ENCODE measurements at regions not wholly inside any gene's neighbourhood (a gene's known extent, or its start where the extent isn't known, plus 50 kb on each side); places are given as distances from the start of the nearest gene placed in this dataset.

DNA sequence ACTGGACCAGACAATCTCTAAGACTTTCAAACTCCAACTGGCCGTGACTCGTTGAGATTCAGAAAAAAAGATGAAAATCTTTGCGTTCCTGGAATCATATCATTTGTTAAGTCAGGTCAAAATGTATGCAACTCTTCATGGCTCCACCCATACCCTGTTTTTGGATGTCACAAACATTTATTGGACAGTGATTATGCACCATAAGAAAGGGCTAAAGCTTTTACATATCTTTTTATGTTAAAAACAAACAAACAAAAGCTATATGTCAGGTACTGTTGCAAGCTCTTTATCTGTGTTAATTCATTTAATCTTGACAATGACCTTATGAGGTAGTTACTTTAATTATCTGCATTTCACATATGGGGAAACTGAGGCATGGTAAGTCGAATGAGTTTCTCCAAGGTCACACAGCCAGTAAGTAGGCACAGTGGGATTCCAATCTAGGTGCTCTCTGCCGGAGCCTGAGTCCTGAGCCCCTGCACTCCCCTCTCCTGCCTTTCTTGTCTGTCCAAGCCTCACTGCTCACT lies 145.7 kb upstream of the MYCN start:
- DNase-seq (ENCODE audit: low spot score) = no peak

DNA sequence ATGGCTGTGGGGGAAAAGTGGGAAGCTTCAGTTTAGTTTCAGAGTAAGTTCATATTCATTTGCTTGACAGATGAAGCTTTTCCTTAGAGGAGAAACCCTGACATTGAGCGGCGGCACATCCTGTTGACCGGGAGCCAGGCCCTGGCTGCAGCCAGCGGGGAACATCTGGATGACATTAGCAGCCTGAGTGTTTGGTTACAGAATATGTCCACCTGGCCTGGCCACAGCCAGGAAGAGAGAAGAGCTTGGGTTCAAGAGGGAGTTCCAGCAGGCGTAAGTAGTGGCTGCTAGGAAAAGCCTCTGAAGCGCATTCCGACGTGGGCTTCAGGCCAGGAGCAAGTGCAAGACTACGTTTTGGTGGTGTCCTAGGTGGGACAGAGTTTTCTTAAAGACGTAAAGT lies 144.9 kb upstream of the MYCN start:
- no peak for DNase-seq (ENCODE audit: low spot score)

DNA sequence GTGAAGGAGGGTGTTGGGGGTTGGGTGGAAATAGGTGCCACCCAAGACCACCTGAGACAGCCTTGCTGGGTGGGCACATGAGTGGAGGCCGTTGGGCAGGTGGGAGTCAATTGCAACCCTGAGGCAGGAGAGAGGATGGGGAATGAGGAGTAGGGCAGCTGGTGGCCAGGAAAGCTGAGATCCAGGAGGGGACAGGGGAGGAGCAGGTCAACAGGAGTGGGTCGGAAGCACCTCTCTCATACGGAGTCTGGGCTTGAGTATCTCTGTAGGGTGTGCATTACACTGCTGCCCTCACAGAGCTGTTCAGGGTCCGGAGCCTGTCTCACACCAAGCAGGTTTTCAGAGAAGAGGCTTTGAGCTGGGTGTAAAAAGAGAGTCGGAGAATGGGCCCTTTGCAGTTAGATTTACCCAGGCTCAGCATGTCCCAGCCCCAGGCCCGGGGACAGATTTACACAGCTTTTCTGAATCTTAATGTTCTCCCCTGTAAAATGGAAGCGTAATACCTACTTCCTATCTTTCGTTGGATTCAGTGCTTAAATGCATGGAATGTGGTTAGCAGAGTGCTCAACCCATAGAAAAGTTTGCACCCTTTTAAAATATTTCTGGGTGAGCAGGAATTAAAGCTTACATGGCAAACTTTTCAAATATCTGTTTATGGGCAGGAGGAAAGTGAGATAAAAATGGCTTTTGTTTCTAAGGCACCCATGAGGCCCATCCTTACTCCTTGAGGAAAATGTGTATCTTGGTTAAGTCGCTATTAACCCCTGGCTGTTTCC lies 144.0 kb upstream of the MYCN start:
- no peak for DNase-seq (ENCODE audit: low spot score)

DNA sequence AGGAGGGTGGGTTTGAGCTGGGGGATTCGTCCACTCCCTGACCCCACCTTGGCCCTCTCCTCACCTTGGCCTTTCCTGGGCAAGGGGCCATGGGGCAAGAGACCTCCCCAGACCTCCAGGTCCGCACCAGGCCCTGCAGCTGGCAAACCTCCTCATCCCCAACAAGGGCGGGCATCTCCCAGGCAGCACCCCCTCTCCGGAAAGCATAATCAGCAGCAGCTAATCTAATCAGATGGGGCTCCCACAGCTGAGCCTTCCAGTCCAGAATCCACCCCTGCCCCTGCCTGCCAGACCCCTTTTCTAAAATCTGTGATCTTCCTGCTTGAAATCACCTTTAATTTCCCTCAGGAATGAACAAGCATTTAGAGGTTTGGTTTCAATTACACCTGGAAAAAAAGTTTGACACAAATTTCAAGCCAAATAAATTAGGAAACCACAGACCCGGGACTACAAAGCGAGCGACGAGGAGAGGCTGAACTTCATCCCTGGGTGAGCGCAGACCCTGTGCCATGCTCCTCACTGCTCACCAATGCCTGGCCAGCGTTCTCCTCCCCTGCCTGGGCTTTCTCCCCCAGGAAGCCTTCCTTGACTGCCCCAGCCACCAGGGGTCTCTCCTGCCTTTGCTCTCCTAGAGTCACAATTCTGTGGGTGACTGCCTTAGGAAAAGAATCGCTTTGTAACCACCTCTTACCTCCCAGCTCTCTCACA lies 143.0 kb upstream of the MYCN start:
- DNase-seq (ENCODE audit: low spot score) = no peak

DNA sequence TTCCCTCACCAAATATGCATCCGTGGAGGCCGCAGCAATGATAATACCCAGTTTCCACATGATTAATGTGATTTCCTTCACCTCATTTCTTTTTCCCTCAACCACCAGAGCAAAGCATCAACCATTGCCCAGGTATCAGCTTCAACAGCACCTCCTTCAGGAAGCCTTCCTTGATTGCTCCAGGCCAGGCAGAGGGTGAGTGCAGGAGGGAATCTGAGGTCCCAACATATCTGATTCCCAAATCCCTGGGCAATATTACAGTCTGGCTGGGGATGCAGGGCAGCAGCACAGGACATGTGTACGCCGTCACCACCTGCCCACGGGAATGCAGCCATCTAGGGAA lies 142.4 kb upstream of the MYCN start:
- DNase-seq (ENCODE audit: low spot score) = no peak

DNA sequence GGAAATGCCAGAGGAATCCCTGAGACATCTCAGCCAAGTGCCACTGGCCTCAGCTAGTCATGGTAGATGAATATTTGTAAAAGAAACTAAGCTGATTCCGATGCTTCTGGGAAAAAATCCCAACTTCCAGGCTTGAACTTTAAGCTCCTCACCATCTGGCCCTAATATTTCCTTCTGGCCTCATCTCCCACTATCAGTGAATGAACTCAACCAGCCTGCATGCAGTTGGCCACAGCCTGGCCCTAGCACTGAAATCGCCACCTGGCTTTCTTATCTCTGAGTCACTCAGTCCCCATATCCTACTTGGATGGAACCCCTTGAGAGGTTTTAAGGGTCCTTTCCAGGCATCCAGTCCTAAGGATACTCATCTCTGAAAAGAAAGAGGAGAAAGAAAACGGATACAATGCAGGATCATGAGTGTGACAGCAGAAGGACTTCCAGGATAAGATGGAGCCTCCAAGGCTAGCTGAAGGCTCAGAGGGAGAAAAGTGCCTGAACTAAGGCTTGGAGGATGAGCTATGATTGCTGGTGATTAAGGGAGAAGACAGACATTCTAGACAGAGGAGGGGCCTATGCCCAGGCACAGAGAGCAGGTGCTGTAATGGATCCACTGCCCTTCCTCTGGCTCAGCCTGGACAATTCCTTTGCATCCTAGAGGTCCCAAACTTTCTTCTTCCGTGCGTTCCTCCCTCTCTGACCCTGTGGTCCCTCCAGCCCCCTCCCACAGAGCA lies 141.5 kb upstream of the MYCN start:
- no peak for DNase-seq (ENCODE audit: low spot score)

DNA sequence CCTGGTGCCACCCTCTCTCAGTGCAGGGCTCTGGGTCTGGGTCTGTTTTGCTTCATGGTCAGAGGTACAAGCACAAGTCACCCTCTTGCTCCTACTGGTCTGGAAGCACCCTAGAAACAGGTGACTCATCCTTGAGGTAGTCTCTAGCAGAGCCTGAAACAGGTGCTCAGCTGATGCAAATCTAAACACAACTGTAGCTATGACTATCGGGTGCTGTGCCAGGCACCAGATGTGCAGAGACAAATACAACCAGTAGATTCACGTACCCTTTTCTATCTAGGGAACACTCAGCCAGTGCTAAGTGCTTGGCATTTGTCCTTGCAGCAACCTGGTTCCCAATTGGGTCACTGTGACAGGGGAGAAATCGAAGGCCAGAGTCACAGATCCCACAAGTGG lies 140.9 kb upstream of the MYCN start:
- no peak for DNase-seq (ENCODE audit: low spot score)

DNA sequence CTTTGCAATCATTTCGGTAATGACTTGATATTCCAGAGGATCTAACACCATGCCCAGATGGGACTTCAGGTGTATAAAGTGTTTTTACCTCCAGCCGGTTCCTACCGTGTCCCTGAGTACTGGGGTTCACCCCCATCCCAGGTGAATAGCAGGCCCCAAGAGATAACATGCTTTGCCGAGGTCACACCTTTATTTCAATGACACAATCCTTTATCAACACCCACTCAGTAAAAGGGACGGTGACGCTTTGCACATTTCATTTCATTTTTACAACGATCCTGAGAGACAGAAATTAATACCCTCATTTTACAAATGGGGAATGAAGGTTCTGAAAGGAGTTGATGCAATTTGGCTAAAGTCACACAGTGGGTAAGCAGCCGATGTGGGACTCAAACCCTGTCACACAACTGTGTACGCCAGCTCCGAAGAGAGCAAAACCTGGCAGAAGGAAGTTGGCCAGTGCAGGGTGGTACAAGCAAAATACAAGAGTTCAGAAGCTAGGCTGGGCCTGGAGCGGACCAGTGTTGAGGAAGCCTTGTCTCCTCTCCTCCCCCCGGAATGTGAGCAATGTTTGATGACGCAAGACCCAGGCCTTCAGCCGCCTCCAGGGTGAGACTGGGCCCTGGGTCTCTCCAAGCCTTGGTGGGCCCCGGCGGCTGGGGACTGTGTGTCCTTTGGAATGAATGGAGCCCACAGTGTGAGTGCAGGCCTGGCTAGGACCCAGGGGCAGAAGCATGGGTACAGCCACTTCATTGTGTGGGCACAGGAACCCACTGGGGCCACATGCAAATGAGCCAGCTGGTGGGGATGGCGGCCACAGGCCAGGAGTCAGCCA lies 139.6 kb upstream of the MYCN start:
- no peak for DNase-seq (ENCODE audit: low spot score)

DNA sequence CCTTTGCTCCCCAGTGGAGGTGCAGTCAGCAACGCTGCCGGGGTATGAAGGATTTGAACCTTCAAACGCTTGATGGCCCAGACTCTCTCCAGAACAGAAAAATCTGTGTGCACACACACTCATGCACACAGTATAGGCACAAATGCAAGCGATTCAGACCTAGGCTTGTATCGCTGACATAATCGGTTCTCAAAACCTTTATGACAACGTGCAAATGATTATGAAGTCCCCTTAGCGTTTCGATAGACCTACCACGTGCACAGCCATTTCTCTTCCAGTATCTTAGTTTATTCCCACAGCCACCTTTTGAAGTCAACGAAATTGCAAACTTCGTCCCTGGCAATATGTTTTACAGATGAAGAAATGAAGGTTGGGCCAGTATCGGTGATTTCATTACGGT lies 138.9 kb upstream of the MYCN start:
- no peak for DNase-seq (ENCODE audit: low spot score)

DNA sequence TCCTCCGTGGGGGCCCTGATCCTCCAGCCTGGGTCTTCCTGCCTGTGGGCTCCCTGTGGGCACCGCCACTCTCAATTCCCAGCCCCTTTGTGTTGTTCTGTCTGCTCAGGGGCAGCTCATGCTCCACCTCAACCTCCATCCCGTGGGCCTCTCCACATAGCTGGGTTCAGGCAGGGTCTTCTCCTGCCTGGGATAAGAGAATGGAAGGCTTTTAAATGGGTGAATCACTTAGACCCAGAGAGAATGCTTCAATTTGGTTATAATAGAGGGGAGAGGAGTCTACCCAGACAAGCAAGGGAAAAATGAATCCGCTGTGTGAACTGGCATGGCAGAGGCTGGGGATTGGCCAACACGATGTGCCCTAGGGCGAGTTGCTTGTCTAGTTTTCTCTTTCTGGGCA lies 138.4 kb upstream of the MYCN start:
- no peak for DNase-seq (ENCODE audit: low spot score)

DNA sequence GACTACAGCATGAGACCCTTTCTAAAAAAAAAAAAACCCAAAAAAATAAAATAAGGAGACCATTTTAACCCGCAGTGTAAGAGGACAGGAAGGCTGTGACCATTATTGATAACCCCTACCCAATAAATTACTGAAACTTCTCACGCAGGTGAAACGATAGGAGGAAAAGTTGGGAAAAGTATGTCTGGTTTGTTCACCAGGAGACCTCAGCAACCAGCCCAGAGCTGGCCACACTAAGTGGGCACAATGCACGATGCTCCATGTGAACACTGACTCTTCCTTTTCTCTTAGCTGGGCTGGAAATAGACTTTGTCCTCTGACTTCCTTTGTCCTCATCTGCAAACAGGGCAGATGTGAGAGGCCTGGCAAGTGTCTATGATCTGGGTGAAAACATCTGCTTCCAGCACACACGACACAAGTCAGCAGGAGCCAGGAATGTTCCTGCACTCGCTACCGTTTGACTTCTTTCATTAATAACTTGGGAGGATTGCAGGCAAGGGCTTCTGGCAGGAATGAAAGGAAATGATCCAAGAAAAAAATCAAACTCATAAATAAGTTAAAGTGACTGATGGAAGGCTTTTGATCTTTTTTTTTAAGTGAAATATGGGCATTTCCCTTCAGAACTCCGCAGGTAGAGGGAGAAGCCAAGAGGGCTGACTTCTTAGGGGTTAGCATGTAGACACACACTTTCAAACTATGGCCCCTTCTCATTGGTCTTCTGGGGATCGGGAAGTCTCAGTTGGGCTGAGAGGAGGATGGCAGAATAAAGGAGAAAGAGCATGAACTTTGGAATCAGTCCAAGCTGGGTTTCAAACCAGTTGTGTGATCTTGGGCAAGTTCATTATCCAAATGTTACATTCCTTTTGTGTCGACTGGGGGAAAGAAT lies 137.4 kb upstream of the MYCN start:
- DNase-seq (ENCODE audit: low spot score) = no peak

DNA sequence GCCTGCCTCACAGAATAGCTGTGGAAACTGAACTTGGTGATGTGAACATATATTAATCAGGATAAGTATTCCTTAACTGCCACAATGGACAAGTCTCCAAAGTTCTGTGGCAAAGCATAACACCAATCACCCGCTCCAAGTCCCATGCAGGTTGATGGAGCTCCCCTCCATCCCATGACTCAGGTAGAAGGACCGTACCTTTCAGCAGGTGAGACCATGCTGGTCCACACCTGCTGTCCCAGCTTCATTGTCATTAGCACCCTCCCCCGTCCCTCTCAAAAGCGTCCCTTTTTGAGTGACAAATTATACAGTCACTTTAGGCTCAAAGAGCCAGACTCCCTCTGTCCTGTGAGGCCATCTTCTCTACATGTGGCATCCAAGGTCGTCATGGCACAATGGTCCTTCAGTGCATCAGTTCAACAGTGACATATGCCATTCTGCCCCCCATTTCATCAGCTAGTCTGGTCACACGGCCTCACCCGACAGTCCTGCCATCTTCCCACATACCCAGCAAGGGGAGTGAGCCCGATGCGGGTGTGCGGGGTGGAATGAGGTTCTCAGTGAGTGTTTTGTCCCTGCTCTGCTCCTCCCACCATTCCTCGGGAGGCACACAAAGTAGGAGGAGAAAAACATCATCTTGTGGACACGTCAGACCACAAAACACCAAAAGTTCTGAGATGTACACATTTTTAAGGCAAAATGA lies 136.7 kb upstream of the MYCN start:
- no peak for DNase-seq (ENCODE audit: low spot score)

DNA sequence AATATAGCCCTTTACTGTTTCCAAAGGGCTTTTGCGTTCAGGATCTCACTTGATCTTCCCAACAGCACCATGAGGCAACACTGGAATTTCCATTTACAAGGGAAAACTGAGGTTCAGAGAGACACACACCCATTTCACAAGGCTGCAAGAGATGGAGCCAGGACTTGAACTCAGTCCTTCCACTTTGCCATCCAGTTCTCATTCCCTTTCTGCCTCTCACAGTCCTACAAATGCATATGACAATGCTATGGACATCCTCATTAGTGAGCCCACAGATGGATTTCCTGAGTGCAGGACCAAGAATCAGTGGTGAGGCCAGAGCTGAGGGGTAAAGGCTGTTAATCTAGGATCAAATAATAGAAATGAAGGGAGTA lies 136.1 kb upstream of the MYCN start:
- no peak for DNase-seq (ENCODE audit: low spot score)

DNA sequence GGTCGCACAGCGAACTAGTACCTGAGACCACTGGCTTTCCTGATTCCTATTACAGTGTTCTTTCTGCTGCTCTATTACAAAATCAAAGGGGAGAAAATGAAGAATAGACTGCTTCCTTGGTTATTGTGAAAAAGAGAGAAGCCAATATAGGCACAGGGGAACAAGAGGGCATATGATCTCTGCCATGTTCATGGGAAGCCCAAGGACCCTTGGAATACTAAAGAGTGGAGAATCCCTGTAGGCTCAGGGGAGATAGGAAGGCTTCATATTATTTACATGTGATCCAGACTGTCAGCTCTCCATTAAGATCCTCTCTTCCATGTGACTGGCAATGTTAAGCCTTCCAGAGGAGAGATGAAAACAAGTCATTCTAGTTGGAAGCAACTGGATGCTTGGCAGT lies 135.7 kb upstream of the MYCN start:
- DNase-seq (ENCODE audit: low spot score) = no peak

DNA sequence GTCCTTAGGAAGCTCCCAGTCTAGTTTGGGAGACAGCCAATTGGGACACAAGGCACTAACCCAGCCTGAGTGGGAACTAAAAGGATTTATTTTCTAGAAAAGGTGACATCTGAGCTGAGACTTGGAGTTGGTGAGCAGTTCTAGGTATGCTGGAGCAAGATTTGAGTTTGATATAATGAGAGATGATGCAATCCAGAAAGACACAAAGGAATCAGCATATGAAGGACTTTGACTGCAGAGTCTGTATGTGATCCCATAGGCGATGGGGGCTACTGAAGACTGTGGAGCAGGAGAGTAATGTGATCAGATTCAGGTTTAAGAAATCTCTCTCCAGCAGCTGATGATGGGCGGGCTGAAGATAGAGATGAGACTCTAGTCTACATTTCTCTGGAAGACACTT lies 135.1 kb upstream of the MYCN start:
- DNase-seq (ENCODE audit: low spot score) = no peak

DNA sequence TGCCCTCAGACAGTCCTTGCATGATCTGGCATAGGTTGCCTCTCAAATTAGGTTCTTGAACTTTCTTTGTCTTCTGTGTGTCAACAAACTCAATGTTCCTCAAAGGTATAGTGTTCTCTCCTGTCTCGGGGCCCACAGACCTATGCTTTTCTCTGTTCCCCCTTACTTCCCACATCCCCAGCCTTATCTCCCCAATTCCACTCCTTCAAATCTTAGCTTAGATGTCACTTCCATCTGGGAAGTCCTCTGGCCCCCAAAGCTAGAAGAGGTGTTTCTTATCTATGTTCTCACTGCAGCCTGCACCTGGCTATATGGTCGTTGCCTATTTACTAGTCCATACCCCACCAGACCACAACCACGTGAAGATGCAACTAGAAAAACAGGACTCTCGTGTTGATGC lies 134.6 kb upstream of the MYCN start:
- DNase-seq (ENCODE audit: low spot score) = no peak

DNA sequence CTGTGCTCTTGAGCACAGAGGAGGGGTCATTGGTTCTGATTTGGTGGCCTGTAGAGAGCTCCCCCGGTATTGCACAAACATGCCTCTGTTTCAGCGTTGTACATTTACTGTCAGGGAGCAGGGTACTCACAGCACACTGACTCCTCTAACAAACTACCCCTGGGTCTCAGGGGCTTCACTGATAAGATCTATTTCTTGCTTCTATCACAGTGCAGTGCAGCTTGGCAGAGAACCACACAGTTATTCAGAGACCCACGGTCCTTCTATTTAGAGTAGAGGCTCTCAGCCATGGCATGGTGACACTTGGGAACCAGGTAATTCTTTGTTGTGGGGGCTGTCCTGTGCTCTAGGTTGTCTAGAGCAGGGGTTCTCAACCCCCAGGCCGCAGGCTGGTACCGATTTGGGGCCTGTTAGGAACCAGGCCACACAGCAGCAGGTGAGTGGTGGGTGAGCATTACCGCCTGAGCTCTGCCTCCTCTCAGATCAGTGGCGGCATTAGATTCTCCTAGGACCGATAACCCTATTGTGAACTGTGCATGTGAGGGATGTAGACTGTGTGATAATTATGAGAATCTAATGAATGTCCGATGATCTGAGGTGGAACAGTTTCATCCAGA lies 133.4 kb upstream of the MYCN start:
- no peak for DNase-seq (ENCODE audit: low spot score)

DNA sequence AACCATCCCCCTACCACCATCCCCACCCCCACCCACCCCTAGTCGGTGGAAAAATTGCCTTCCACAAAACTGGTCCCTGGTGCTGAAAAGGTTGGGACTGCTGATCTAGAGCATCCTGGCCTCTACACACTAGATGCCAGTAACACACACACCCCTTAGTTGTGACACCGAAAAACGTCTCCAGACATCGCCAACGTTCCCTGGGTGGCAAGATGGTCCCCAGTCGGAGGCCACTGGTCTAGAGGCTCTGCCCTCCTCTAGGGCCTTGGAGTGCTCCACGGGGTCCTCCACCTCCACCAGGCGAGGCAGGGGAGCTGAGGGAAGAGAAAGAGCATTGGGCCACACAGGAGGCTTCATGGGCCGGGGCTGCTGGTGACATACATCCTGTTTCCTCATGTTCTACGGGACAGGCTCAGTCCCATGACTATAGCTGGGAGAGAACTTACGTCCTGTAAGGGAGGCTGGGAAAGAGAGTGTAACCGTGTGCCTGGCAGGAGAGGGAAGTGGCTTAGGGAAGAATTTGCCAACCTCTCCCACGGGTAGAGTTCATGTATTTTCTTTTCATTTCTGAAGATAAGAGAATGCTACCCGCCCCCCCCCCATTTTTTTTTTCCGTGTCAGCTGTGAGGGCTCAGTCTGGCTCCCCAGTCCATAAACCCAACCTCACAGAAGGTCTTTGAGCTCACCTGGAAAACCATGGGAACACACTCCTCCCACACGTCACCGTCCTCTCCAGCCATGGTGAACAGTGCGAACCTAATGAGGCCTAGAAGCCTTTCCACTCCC lies 132.7 kb upstream of the MYCN start:
- DNase-seq (ENCODE audit: low spot score) = no peak

DNA sequence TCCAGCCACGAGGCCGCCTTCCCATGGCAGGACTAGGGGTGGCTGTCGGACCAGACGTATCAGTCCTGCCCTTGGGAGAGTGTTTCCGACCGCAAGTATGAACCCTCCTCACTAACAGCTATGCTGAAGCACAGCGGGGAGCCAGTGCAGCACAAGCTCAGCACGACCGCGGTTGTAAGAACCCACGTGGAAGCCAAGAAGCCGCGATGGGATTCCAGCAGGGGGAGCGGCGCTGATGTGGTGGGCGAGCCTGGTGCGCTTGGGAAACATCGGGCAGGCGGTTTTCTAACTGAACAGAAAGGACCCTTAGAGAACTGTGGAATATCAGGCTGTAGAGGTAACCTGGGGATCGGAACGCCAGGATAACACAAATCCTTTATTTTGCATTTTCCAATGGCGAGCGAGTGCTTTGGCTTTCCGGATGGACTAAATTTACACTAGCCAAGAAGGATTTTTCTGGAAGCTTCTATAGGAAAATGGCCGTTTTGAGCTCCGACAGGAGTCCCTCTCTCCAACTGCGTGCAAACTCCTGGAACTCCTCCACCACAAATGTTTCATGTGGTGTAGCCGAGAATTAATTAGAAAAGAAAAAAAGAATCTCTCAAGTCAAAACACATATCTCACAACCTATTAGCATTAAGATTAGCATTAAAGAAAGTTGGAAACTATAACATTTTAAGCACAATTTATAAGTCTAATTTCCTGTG lies 132.0 kb upstream of the MYCN start:
- DNase-seq (ENCODE audit: low spot score) = no peak

All from GM03348 (cell line).